ENCODE measurements at regions not wholly inside any gene's neighbourhood (a gene's known extent, or its start where the extent isn't known, plus 50 kb on each side); places are given as distances from the start of the nearest gene placed in this dataset.

DNA sequence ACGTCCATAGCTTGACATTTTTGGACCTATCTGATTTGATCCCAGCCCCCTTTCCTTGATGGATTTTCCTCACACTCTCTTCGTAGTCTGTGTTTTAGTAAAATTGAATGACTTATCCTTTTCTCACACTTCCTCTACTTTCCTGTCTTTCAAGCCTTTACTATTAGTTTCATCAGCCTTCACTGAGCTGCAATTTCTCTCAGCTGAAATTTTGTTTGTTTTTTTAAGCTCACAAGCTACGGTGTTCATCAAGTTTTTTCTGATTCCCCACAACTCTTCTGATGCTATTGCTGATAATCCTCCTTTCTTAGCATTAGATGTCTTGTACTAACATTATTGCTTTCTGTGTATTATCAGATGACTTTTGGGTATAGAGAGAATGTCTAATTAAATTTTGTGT, 263.7 kb downstream of the TBX18 start:
- Histone ChIP-seq H3K79me2 (ENCODE audit: insufficient read depth) (no peaks in the 10 kb centered on the region), H3K4me3 (ENCODE audit: low read depth in 2 of 2, low read length in 1 of 2) (no peak overlapping the region), H3K27me3 (ENCODE audit: insufficient read depth) (no peaks in the 10 kb centered on the region), H3K4me1 (ENCODE audit: control insufficient read depth in 1 of 2, insufficient read depth in 2 of 2, low read depth in 1 of 2, low read length in 1 of 2) (no peaks in the 10 kb centered on the region), H3K36me3 (replicated peaks in 1 of 2; ENCODE audit: control insufficient read depth in 1 of 2, insufficient read depth in 2 of 2, low read length in 1 of 2) (no peaks in the 10 kb centered on the region), H3K9ac (no peak overlapping the region), H3K4me2 (no peak overlapping the region), H3F3A (replicated peaks; ENCODE audit: insufficient read depth) (no peaks in the 10 kb centered on the region), H3K27ac (ENCODE audit: low read depth in 2 of 2, low read length in 1 of 2) (no peak overlapping the region), H3K9me3 (no peaks in the 10 kb centered on the region), H2AFZ (ENCODE audit: low read depth) (no peak overlapping the region), H4K20me1 (ENCODE audit: insufficient read depth) (no peaks in the 10 kb centered on the region), H3K9me2 (no peaks in the 10 kb centered on the region)
- CTCF ChIA-PET = no interaction called here
- POLR2A ChIA-PET = no interaction called here
- WGBS (ENCODE audit: low lambda C conversion rate) = 58% methylated on average over 3 of the region's 3 CpGs
- no peak for TF ChIP-seq CHD2 (IDR thresholded peaks at IDR 0.05; ENCODE audit: low read length, partially characterized antibody)
- TF ChIP-seq NFIC (IDR thresholded peaks at IDR 0.05; ENCODE audit: borderline replicate concordance) = no peak
- TF ChIP-seq, protein P1, sequence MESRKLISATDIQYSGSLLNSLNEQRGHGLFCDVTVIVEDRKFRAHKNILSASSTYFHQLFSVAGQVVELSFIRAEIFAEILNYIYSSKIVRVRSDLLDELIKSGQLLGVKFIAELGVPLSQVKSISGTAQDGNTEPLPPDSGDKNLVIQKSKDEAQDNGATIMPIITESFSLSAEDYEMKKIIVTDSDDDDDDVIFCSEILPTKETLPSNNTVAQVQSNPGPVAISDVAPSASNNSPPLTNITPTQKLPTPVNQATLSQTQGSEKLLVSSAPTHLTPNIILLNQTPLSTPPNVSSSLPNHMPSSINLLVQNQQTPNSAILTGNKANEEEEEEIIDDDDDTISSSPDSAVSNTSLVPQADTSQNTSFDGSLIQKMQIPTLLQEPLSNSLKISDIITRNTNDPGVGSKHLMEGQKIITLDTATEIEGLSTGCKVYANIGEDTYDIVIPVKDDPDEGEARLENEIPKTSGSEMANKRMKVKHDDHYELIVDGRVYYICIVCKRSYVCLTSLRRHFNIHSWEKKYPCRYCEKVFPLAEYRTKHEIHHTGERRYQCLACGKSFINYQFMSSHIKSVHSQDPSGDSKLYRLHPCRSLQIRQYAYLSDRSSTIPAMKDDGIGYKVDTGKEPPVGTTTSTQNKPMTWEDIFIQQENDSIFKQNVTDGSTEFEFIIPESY (IDR thresholded peaks at IDR 0.05; ENCODE audit: borderline replicate concordance, low read depth) = no peak
- TF ChIP-seq, protein P2, sequence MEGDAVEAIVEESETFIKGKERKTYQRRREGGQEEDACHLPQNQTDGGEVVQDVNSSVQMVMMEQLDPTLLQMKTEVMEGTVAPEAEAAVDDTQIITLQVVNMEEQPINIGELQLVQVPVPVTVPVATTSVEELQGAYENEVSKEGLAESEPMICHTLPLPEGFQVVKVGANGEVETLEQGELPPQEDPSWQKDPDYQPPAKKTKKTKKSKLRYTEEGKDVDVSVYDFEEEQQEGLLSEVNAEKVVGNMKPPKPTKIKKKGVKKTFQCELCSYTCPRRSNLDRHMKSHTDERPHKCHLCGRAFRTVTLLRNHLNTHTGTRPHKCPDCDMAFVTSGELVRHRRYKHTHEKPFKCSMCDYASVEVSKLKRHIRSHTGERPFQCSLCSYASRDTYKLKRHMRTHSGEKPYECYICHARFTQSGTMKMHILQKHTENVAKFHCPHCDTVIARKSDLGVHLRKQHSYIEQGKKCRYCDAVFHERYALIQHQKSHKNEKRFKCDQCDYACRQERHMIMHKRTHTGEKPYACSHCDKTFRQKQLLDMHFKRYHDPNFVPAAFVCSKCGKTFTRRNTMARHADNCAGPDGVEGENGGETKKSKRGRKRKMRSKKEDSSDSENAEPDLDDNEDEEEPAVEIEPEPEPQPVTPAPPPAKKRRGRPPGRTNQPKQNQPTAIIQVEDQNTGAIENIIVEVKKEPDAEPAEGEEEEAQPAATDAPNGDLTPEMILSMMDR (IDR thresholded peaks at IDR 0.05) = no peak
- TF ChIP-seq TAF1 (IDR thresholded peaks at IDR 0.05; ENCODE audit: borderline replicate concordance, low read depth, low read length) = no peak
- TF ChIP-seq, protein P3, sequence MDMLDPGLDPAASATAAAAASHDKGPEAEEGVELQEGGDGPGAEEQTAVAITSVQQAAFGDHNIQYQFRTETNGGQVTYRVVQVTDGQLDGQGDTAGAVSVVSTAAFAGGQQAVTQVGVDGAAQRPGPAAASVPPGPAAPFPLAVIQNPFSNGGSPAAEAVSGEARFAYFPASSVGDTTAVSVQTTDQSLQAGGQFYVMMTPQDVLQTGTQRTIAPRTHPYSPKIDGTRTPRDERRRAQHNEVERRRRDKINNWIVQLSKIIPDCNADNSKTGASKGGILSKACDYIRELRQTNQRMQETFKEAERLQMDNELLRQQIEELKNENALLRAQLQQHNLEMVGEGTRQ (IDR thresholded peaks at IDR 0.05; ENCODE audit: borderline replicate concordance, low read depth, low read length) = no peak
- no peak for TF ChIP-seq RCOR1 (IDR thresholded peaks at IDR 0.05; ENCODE audit: low read length)
- TF ChIP-seq FOXJ3 (CRISPR knock-in tag; IDR thresholded peaks at IDR 0.05) = no peak
- no peak for TF ChIP-seq YY1 (IDR thresholded peaks at IDR 0.05; ENCODE audit: low read depth)
- no peak for TF ChIP-seq RAD21 (IDR thresholded peaks at IDR 0.05; ENCODE audit: low read length)
- no peak for TF ChIP-seq NRF1 (IDR thresholded peaks at IDR 0.05; ENCODE audit: low read depth, low read length)
- DNase-seq = no peak

DNA sequence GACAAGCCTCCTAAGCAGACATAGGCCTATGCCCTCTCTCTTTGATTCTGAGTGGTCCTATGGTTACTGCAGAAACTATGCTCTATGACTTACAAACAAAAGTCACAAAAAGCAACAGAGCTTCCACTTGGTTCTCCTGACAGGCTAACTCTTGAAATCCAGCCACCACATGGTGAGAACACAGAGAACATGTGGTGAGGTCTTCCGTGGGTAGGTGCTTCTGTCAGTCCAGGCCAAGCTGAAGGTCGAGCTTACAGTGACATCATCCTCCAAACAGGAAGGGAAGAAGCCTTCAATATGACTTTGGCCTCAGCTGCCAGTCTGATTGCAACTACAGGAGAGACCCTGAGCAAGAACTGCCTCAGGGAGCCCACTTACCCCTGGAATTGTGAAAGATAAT, 265.5 kb downstream of the TBX18 start:
- Histone ChIP-seq H2AFZ (ENCODE audit: low read depth) (0 out of 2 replicates have a peak overlapping the region, but pooled peaks have one; percentile 53), H3K27me3 (ENCODE audit: insufficient read depth) (no peaks in the 10 kb centered on the region), H4K20me1 (ENCODE audit: insufficient read depth) (no peaks in the 10 kb centered on the region), H3K9ac (no peak overlapping the region), H3K4me2 (no peak overlapping the region), H3K9me3 (no peaks in the 10 kb centered on the region), H3K9me2 (no peaks in the 10 kb centered on the region), H3K79me2 (ENCODE audit: insufficient read depth) (no peaks in the 10 kb centered on the region), H3K4me1 (ENCODE audit: control insufficient read depth in 1 of 2, insufficient read depth in 2 of 2, low read depth in 1 of 2, low read length in 1 of 2) (no peaks in the 10 kb centered on the region), H3K4me3 (ENCODE audit: low read depth in 2 of 2, low read length in 1 of 2) (no peak overlapping the region), H3F3A (replicated peaks; ENCODE audit: insufficient read depth) (no peaks in the 10 kb centered on the region), H3K36me3 (replicated peaks in 1 of 2; ENCODE audit: control insufficient read depth in 1 of 2, insufficient read depth in 2 of 2, low read length in 1 of 2) (no peaks in the 10 kb centered on the region), H3K27ac (ENCODE audit: low read depth in 2 of 2, low read length in 1 of 2) (no peak overlapping the region)
- CTCF ChIA-PET = no interaction called here
- DNase-seq = no peak
- POLR2A ChIA-PET = no interaction called here
- WGBS (ENCODE audit: low lambda C conversion rate) = 52% methylated on average over 2 of the region's 2 CpGs
- TF ChIP-seq FOSL2 (IDR thresholded peaks at IDR 0.05; ENCODE audit: borderline replicate concordance, low read depth) = no peak
- TF ChIP-seq FOXJ3 (CRISPR knock-in tag; IDR thresholded peaks at IDR 0.05) = no peak
- no peak for TF ChIP-seq MXI1 (IDR thresholded peaks at IDR 0.05; ENCODE audit: low read depth, low read length)
- no peak for TF ChIP-seq SMC3 (IDR thresholded peaks at IDR 0.05; ENCODE audit: low read depth, low read length)
- TF ChIP-seq, protein P4, sequence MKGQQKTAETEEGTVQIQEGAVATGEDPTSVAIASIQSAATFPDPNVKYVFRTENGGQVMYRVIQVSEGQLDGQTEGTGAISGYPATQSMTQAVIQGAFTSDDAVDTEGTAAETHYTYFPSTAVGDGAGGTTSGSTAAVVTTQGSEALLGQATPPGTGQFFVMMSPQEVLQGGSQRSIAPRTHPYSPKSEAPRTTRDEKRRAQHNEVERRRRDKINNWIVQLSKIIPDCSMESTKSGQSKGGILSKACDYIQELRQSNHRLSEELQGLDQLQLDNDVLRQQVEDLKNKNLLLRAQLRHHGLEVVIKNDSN (IDR thresholded peaks at IDR 0.05; ENCODE audit: borderline replicate concordance, low read depth) = no peak
- no peak for TF ChIP-seq ELF1 (IDR thresholded peaks at IDR 0.05)
- TF ChIP-seq RFX5 (IDR thresholded peaks at IDR 0.05; ENCODE audit: low read length) = no peak
- TF ChIP-seq GABPA (IDR thresholded peaks at IDR 0.05; ENCODE audit: low read depth) = no peak
- no peak for TF ChIP-seq JUND (IDR thresholded peaks at IDR 0.05)
- TF ChIP-seq TCF12 (IDR thresholded peaks at IDR 0.05) = no peak
- TF ChIP-seq RCOR1 (IDR thresholded peaks at IDR 0.05; ENCODE audit: low read length) = no peak
- TF ChIP-seq, protein P3 (IDR thresholded peaks at IDR 0.05; ENCODE audit: borderline replicate concordance, low read depth, low read length) = no peak
- no peak for TF ChIP-seq EZH2phosphoT487 (IDR thresholded peaks at IDR 0.05; ENCODE audit: borderline replicate concordance, low read depth)
